Right atrium auricular region (tissue), 2 donors: ENCODE measurements at regions not wholly inside any gene's neighbourhood (a gene's known extent, or its start where the extent isn't known, plus 50 kb on each side); places are given as distances from the start of the nearest gene placed in this dataset.

ENCODE experiments used
- DNase-seq: peaks from one replicate; pipeline ENCODE4 v3.0.0-alpha.2; 2019; ENCODE audit warnings: low spot score
- H3K27ac ChIP-seq, 2 donors: fragments of 200-600 bp; sonication (generic); 1 replicate in 1 of 2; 2 replicates in 1 of 2; pipeline ENCODE4 v1.5.1; 2016 to 2019
- H3K27me3 ChIP-seq, 2 donors: fragments of 200-600 bp; sonication (generic); one replicate each; pipeline versions ENCODE4 v1.5.1 to v1.6.0; 2017 to 2019
- H3K36me3 ChIP-seq: fragments of 200-600 bp; sonication (generic); one replicate; pipeline ENCODE4 v1.5.1; 2016
- H3K4me1 ChIP-seq, 2 donors: fragments of 200-600 bp; sonication (generic); one replicate each; pipeline versions ENCODE4 v1.5.1 to v1.6.0; 2017 to 2019
- H3K4me3 ChIP-seq, 2 donors: fragments of 200-600 bp; sonication (generic); 1 replicate in 1 of 2; 2 replicates in 1 of 2; pipeline ENCODE4 v1.5.1; 2017 to 2019; ENCODE audit warnings: mild to moderate bottlenecking in 1 of 2, moderate library complexity in 1 of 2
- H3K9me3 ChIP-seq, 2 donors: fragments of 200-600 bp; sonication (generic); one replicate each; pipeline ENCODE4 v1.5.1; 2019
- CTCF ChIP-seq, 2 donors: fragments of 200-600 bp; sonication (generic); IDR thresholded peaks; one replicate each; pipeline ENCODE4 v1.5.1; 2019; ENCODE audit warnings: antibody characterized with exemption in 2 of 2
- microRNA-seq, 2 donors: library from miRNA; unstranded; fragments of <30 nt; microRNA quantifications; one replicate each; pipeline ENCODE4, GENCODE V29; 2016 to 2017; ENCODE audit warnings: borderline number of aligned reads in 2 of 2, borderline replicate concordance in 1 of 2

DNA sequence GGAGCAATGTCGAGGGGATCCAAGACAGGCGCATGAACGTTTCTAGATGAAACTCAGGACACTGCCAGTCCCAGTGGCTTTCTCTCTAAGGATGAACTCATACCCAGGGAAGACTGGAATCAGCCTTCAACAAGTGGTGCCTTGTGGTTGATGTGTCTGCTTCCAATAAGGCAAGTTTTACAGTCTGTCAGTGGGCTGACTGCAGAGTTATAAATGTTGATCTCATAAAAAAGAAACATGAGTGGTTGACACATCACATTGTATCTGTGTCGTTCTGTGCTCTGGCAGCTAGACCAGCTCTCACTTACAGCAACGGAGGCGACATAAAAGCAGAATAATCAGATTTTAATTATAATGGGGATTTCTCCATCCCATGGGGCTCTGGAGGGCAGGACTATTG is 96.7 kb downstream of the SNX19 start:
- no peak overlapping the region for H3K27ac ChIP-seq
- no peaks in the 10 kb centered on the region for H3K4me1 ChIP-seq
- no peak for TF ChIP-seq CTCF (IDR thresholded peaks at IDR 0.05)
- no peaks in the 10 kb centered on the region for H3K9me3 ChIP-seq
- DNase-seq = no peak
- H3K27me3 ChIP-seq = no peaks in the 10 kb centered on the region
- H3K4me3 ChIP-seq = no peak overlapping the region
- no peaks in the 10 kb centered on the region for H3K36me3 ChIP-seq

Small RNA genes in the stretch of these regions (microRNA-seq; reads per million reads assigned to microRNA genes)
- gene MIR8052 = 0 reads per million in 2 donors
